ENCODE measurements at regions not wholly inside any gene's neighbourhood (a gene's known extent, or its start where the extent isn't known, plus 50 kb on each side); places are given as distances from the start of the nearest gene placed in this dataset.

DNA sequence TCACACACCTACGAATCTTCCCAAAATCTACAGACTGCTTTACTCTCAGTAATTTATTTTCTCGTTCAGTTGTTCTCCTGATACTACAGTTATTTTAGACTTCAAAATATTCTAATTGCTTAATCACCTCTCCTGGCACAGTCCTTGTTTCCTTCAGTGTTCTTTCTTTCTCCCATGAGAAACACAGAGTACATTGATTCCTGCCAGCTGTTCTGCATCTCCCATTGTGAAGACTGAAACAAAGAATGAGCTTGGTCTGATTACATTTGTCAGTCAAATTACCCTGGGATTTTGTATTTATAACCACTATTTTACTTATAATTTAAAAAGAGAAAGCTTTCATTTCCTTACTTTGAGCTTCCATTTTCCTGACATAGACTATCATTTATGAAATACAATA is 63.9 kb upstream of the TANK start:
- Histone ChIP-seq H3K27ac (replicated peaks) (no peak overlapping the region), H3K4me3 (replicated peaks; ENCODE audit: insufficient read depth, low read length) (no peak overlapping the region), H3K27me3 (ENCODE audit: insufficient read depth, poor library complexity, severe bottlenecking) (no peaks in the 10 kb centered on the region)
- TF ChIP-seq SPI1 (IDR thresholded peaks at IDR 0.05; ENCODE audit: borderline replicate concordance, low read depth) (no peak), GABPA (IDR thresholded peaks at IDR 0.05; ENCODE audit: low read depth) (no peak), POLR2AphosphoS5 (IDR thresholded peaks at IDR 0.05; ENCODE audit: low read depth) (no peak), REST (IDR thresholded peaks at IDR 0.05; ENCODE audit: insufficient replicate concordance, low read depth) (no peak)
- TF ChIP-seq, protein P1, sequence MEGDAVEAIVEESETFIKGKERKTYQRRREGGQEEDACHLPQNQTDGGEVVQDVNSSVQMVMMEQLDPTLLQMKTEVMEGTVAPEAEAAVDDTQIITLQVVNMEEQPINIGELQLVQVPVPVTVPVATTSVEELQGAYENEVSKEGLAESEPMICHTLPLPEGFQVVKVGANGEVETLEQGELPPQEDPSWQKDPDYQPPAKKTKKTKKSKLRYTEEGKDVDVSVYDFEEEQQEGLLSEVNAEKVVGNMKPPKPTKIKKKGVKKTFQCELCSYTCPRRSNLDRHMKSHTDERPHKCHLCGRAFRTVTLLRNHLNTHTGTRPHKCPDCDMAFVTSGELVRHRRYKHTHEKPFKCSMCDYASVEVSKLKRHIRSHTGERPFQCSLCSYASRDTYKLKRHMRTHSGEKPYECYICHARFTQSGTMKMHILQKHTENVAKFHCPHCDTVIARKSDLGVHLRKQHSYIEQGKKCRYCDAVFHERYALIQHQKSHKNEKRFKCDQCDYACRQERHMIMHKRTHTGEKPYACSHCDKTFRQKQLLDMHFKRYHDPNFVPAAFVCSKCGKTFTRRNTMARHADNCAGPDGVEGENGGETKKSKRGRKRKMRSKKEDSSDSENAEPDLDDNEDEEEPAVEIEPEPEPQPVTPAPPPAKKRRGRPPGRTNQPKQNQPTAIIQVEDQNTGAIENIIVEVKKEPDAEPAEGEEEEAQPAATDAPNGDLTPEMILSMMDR (IDR thresholded peaks at IDR 0.05; ENCODE audit: insufficient read depth, low read length), result no peak
- DNase-seq (ENCODE audit: low read depth in 1 of 2, low spot score in 1 of 2), result no peak

GRCh38 chr2:161097157-161097556 is 63.1 kb upstream of the TANK start:
- Histone ChIP-seq H3K27me3 (ENCODE audit: insufficient read depth, poor library complexity, severe bottlenecking) (no peaks in the 10 kb centered on the region), H3K4me3 (replicated peaks; ENCODE audit: insufficient read depth, low read length) (no peak overlapping the region), H3K27ac (replicated peaks) (no peak overlapping the region)
- DNase-seq (ENCODE audit: low read depth in 1 of 2, low spot score in 1 of 2), result no peak
- TF ChIP-seq GABPA (IDR thresholded peaks at IDR 0.05; ENCODE audit: low read depth) (no peak), POLR2AphosphoS5 (IDR thresholded peaks at IDR 0.05; ENCODE audit: low read depth) (no peak)
- TF ChIP-seq, protein P1 (IDR thresholded peaks at IDR 0.05; ENCODE audit: insufficient read depth, low read length), result no peak

GRCh38 chr2:161100211-161100895 is 59.9 kb upstream of the TANK start:
- Histone ChIP-seq H3K27me3 (ENCODE audit: insufficient read depth, poor library complexity, severe bottlenecking) (no peaks in the 10 kb centered on the region), H3K4me3 (replicated peaks; ENCODE audit: insufficient read depth, low read length) (no peak overlapping the region), H3K27ac (replicated peaks) (no peak overlapping the region)
- no peak for DNase-seq (ENCODE audit: low read depth in 1 of 2, low spot score in 1 of 2)
- no peak for TF ChIP-seq POLR2AphosphoS5 (IDR thresholded peaks at IDR 0.05; ENCODE audit: low read depth)
- TF ChIP-seq GABPA (IDR thresholded peaks at IDR 0.05; ENCODE audit: low read depth), result no peak
- no peak for TF ChIP-seq REST (IDR thresholded peaks at IDR 0.05; ENCODE audit: insufficient replicate concordance, low read depth)
- TF ChIP-seq SPI1 (IDR thresholded peaks at IDR 0.05; ENCODE audit: borderline replicate concordance, low read depth), result no peak
- TF ChIP-seq, protein P1 (IDR thresholded peaks at IDR 0.05; ENCODE audit: insufficient read depth, low read length), result no peak

- DNase-seq (ENCODE audit: low read depth in 1 of 2, low spot score in 1 of 2), result no peak
- Histone ChIP-seq H3K4me3 (replicated peaks; ENCODE audit: insufficient read depth, low read length) (no peak overlapping the region), H3K27ac (replicated peaks) (no peak overlapping the region), H3K27me3 (ENCODE audit: insufficient read depth, poor library complexity, severe bottlenecking) (no peaks in the 10 kb centered on the region)
- no peak for TF ChIP-seq SPI1 (IDR thresholded peaks at IDR 0.05; ENCODE audit: borderline replicate concordance, low read depth)
- TF ChIP-seq POLR2AphosphoS5 (IDR thresholded peaks at IDR 0.05; ENCODE audit: low read depth), result no peak
- no peak for TF ChIP-seq GABPA (IDR thresholded peaks at IDR 0.05; ENCODE audit: low read depth)
- no peak for TF ChIP-seq REST (IDR thresholded peaks at IDR 0.05; ENCODE audit: insufficient replicate concordance, low read depth)
Measured at GRCh38 chr2:161101406-161101805, 58.8 kb upstream of the TANK start.
